DOHH2 (cell line): ENCODE measurements at regions not wholly inside any gene's neighbourhood (a gene's known extent, or its start where the extent isn't known, plus 50 kb on each side); places are given as distances from the start of the nearest gene placed in this dataset.

Source experiments
- CTCF ChIP-seq: fragments of 200-600 bp; sonication (generic); IDR thresholded peaks from one replicate; pipeline ENCODE4 v1.5.1; 2014; ENCODE audit warnings: antibody characterized with exemption, mild to moderate bottlenecking, low read depth, low read length; ENCODE audit not compliant: poor library complexity, severe bottlenecking
- EZH2phosphoT487 ChIP-seq: fragments of 200-600 bp; sonication (generic); IDR thresholded peaks from 2 replicates; pipeline ENCODE4 v1.6.1; 2017; ENCODE audit warnings: borderline replicate concordance, mild to moderate bottlenecking, antibody characterized with exemption, low read length, moderate library complexity, mixed read lengths

DNA sequence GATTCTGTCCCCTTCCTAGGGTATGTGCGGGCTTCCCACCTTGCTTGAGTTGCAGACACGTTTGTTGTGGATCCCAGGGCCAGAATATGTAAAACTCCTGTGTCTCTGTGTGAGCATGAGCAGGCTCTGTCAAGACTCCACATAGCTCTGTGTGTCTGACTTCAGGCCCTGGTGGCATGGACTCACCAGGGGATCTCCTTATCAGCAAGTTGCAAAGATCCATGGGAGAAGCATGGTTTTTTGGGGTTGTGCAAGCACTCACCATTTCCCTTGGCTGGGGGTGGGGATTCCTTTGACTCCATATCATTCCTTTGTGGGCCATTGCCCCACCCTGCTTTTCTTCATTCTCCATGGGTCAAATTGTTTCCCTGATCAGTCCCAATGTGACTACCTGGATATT is 205.6 kb downstream of the TUSC1 start:
- TF ChIP-seq CTCF (no peak), EZH2phosphoT487 (no peak)
